DMS 273 (cell line): ENCODE measurements at regions not wholly inside any gene's neighbourhood (a gene's known extent, or its start where the extent isn't known, plus 50 kb on each side); places are given as distances from the start of the nearest gene placed in this dataset.

Experiments
- DNase-seq: peaks from one replicate; lab custom pipeline; 2025; ENCODE audit not compliant: unreplicated experiment; lab: John Stamatoyannopoulos, UW

DNA sequence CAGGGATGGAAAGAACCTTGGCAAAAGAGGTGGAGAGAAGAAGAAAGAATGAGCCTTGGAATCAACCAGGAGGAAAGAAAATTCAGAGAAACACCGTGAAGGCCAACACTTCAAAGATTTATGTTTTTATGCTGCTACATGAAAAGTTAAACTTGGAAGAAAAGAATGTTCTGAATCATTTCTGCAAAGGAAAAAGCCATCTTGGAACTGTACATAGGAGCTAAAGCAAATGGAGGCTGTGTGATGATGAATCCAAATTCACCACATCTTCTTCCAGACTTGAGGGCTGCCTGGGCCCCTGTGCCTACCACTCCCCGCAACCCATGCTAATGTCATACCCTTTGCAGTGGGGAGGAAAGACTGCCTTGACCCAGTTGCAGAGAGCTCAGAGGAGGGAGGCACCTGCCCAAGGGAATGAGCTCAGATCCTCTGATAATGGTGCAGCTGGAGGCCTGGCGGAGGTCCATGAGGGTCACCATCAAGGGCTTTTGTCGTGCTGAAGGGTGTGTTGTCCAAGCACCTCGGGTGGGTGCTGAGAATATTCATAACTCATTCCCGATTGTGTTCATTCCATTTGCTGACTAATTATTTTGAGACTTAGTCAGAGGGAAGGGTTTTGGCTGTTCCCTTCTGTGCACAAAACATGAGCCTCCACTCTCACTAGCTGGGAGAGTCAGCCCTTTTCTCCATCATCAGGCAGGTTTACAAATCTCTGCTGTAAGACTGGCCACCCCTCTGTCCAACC, 245.8 kb upstream of the JAG1 start:
- no peak for DNase-seq

DNA sequence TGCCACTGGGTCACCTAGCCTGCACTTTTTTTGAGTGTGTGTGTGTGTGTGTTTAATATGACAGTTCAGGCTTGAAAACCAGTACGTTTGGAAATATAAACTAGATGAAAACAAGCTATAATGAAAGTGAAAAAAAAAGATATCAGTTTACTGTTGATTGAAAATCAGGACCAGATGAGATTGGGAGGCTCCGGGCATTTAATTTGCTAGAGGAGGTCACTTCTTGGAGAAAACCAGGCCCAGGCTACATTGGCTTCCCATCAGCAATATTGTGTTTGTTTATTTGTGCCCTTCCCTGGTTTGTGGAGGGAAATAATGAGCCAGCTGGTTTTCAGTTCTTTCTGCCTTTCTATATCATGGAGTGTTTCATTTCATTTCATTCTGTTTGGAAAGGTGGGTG, 246.6 kb upstream of the JAG1 start:
- DNase-seq: no peak

DNA sequence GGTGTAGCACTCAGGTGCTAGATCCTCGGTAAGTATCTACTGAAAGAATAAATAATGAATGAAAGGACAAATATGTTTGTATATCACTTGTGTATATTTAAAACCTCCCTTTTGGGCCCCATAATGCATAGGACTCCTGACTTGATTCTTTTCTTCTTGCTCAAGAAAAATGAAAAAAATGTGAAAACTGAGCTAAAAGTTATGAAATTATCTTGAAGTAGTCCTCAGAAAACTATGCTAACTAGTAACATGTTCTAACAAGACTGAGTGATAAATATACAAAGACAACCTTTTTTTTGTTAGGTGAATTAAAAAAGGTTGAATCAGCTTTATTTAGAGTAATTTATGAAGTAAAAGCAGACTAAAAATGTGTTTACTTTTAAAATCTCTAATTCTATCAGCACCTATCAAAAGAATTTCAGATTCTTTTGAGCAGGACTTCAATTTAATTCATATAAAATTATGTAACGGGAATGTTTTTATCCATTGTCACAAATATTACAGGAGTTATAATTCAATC, 247.8 kb upstream of the JAG1 start:
- no peak for DNase-seq

DNA sequence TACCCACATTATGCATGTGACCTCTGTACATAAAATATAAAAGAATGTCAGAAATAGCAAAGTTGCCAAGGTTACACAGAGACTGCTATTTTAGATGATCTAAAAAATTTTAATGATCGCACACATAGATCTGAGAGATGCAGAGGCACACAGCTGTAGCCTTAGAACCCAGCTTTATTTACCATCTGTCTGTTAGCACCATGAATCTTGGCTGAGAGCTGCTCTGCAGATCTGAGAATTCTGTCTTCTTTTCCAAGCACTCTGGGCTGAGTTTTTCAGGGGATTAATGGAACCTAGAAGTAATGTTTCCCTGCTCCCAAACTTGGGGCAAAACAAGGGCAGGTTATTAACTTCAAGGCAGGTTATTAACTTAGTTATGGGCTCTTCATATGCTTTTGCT, 248.7 kb upstream of the JAG1 start:
- no peak for DNase-seq

DNA sequence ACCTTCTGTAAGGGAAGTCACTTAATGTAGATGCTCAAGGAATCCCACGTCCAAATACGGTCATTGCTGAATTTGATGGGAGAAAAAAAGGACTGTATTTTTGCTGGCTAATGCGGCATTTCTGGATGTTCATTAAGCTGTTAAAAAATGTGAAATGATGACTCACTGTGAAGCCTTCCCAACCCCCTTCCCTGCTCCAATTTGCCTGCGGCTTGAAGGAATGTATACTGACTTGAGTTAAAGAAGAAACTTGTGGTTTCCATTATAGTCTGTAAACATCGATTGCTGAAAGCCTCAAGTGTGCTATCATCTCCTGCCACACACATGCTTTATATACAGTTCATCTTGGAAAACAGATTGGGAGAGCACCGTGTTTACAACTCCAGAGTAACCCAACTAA, 249.1 kb upstream of the JAG1 start:
- DNase-seq: no peak

DNA sequence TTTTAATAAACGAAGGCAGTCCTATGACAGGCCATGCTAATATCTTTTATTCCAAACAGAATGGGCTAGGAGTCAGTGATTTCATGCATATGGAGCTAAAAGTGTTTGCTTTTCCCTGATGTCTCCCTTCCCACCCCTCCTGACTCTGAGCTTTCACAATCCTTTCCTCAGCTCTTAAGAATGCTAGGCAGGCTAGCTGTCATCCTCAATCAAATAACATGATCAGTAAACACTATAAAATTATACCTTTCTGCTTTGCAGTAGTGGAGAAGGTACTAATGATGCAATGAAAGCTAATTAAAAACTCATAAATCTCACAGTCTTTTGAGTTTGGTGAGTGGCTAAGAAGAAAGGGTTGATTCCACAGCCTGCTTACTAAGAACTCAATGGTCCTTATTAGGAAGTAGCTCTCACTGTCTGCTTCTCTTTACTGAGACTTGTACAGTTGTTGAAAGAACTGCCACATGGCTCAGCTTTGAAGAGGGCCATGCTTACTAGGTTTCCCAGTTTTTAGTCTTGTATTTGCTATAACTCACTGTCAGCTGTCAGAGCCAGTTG, 250.9 kb upstream of the JAG1 start:
- no peak for DNase-seq

DNA sequence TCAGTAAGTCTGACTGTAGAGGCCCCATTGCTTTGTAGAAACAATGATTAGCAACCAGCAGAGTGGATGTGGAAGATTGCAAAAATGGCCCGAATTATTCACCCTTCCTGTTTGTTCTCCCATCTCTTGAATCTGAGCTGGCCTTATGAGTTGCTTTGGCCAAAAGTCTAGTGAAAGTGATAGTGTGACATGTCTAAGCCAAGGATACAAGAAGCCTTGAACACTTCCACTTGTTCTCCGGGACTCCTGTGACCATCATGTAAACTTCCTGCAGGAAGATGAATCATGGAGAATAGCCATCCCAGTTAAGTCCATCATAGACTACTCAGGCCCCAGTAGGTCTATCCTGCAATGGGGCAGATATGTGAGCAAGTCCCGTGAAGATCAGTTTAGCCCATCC, 252.0 kb upstream of the JAG1 start:
- no peak for DNase-seq

DNA sequence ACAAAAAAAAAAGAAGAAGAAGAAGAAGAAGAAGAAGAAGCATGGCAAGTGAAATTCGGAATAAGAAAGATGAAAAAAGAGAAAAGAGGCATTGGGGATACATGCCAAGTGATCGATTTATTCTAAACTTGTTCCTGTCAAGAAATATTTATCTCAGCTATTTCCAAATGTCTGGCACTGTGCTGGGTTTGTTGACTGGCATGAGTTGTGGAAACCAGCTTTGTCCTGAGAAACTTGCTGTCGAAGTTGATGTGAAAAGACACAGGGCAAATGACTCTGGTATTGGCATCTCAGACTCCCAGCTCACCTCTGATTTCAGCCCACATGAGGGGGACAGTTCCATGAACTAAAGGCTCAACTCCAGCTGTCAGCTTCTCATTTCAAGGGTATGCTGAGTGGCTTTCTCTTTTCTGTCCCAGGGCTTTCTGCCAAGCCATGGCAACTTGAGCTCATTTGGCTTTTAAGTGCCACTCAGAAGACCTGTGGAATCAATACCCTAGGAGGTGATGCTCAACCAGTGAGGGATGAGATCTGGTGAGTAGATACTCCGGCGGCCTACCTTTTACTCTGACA, 253.3 kb upstream of the JAG1 start:
- DNase-seq: no peak

DNA sequence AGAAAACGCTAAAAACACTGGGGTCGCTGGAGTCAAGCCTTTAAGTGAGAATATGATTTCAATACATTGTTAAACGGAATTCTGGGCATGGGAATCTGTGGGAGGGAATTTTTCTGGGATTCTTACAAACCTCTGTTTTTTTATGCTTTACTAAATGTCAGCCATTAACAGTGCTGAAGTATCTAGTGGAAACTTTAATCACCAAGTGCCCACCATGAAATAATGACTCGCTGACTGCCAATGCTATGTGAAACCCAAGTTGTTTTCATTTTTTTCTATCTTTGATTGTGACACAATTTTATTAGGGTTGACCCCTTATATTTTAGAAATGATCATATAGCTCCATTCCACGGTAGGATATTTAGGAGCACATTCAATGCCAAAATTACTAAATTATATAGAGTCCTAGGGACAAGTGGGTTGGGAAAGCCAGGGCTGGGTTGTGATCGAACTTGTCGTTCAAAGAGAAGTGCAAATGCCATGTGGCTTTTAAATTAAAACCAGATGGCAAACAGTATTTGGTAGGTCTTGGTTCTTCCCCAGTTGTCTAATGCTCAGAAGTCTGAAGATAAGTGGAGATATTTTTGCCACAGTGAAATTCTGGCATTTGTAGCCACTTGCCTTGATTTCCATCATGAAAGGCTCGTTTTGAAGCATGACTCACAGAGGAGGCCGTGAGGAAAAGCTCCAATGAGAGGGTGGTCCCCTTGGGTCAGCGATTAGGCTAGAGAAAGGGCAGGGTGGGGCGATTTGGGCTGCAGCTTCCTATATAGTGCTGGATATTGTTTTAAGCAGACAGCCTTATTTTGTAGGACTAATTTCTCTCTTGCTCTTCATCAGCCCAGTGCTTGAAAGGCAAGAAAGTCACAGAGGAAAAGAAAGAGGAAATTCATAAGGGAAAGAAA, 254.4 kb upstream of the JAG1 start:
- DNase-seq: no peak

DNA sequence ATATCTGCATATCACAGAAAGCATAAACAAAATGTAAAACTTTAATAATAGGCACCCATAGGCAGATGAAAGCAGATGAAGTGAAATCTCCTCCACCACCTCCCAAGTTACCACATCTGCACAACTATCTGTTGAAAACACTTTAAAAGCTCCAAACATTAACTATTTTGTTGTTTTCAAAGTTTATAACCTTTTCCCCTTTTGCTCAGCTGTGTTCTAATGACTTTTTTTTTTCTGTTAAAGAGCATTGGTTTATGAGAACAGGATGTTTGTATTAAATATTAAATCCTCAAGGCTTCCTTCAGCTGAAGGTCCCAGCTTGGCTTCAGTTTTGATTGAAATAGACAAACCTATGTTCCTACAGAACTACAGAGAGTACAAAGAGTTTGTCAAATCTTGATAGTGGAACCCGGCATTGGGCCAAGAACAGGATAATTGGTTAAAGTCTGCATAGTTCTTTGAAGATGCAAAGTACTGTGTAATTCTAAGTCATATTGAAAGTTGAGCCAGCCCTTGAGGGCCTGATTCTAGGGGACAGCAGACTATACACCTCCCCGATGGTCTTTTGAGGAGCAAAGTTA, 255.1 kb upstream of the JAG1 start:
- DNase-seq: no peak

DNA sequence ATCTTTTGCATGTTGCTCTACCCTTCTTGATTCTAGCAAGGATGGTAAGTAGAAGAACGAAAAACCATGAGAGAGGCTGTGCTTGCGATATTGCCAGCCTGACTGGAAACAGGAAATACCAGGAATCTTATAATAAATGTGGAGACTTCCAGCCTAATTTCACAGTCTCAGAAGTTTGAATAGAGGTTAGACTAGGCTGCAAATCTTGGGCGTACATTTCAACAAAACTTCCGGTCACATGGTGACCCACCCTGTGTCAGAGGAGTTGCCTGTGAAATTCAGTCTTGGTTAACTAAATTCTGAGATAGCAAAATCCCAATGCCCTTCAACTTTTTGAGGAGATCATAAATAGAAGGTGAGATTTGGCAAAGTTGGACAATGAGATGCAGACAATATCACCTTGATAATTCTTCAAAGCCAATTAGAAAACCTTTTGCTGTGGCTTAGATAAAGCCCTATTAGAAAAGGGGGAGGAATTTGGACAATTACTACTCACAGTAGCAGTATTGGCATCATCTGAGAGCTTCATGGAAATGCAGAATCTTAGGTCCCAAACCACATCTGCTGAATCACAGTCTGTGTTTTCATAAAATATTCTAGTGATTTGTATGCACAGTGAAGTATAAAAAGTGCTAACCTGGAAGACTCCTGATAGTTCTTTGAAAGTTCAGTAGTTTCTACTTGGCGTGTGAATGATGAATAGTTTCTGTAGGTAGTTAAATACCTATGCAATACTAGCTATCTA, 262.0 kb upstream of the JAG1 start:
- no peak for DNase-seq

DNA sequence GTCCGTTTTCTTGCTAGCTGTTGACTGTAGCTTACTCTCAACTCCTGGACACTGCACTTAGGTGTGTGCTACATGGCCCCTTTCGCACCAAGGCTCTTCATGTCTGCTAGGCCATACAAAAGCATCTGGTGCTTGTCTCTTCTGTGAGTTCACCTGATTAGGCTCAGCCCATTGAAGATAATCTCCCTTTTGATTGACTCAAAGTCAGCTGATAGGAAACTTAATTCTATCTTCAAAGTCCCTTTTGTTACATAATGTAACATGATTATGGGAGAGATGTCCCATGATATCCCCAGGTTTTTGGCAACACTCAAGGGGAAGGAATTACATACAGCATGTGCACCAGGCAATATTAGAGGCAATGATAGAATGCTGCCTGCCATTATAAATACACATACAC, 263.0 kb upstream of the JAG1 start:
- DNase-seq: no peak

DNA sequence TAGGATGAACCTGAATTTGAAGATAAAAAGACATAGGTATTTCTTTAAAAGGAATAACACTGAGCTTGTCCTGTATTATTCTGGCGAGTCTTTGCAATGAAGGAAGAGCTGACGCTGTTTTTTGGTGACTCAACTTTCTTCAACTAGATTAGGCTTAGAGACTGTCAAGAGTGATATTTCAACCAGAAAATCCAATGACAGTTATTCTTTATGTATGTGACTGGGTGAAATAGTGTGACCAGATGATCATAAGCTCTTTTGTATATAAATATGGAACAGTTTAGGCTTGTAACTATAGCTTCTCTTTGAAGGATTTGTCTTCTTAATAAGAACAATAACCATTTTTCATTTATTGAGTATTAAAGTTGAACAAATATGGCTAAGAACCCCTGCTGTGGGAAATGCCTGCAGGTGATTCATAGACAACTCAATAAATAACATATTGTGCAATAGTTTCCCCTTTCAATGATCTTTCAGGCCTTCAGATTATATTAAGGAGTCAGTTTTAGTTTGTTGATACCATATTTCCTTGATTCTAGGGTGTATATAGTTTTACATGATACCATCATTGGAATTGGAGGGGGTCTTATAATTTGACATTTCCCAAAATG, 265.6 kb upstream of the JAG1 start:
- no peak for DNase-seq

DNA sequence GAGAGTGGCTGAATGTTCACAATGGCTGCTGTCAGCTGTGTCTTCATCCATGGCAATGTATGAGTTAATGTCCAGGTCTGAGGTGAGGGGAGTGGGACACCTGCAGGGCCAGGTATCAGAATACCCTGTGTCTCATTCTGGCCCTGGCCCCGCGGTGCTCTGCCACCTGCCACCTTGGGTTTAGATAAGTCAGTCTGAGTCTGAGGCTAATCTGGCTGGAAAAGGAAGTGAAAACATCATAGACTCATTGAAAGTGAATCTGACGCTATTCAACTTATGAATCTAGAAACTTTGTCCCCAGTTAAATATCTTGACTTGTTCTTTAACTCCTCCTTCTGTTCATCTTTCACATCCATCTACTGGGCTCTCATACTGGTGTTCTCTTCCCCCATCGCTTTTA, 267.1 kb upstream of the JAG1 start:
- no peak for DNase-seq

DNA sequence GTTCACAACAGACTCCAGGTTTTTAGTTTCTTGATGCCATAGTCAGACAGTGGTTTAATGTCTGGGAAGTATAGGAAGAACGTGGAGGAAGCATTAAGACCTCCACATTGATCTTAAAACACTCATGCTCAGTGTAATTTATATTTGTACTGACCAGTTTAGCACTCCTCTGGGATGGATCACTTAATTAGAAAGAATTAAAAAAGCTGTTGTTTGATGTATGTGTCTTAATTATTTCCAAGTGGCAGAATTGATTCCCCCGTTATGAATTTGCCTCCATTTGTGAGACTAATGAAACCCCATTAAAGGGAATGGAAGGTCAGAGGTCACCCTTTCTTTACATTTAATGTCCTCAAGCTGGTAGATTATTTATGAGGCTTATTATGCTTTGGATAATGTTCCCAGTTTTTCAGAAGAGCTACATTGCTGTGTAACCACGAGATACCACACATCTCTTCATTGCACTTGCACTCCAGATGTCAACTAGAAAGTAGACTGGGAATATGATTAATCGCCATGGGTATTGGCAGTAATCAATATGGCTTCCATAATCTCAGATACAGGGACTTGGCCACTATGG, 270.0 kb upstream of the JAG1 start:
- DNase-seq: no peak

DNA sequence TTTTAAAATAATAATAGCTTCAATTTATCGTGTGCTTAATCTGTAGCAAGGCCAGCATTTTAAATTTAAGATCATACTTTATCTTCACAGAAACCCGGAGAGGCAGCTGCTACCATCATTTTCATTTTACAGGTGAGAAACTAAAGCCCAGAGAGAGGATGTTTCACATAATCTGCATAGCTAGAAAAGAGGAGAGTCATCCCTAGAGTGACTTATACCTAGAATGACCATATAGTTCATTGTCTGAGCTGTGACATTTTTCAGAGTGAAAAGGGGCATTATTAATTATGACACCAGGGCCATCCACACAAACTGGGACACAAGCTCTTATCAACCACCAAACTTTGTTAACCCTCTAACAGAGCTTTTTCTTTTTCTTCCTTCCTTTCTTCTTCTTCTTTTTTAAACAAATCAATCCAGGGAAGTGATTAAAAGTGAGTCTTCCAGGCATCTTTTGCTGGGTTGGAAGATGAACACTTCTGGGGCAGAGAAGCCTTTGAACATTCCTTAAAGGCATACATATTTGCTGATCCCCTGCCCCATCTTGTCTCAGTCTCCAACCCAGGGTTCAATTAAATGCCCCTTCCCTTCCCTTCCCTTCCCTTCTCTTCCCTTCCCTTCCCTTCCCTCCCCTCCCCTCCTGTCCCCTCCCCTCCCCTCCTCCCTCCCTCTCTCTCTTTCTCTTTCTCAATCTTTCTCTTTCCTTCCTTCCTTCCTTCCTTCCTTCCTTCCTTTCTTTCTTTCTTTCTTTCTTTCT, 272.5 kb upstream of the JAG1 start:
- no peak for DNase-seq

DNA sequence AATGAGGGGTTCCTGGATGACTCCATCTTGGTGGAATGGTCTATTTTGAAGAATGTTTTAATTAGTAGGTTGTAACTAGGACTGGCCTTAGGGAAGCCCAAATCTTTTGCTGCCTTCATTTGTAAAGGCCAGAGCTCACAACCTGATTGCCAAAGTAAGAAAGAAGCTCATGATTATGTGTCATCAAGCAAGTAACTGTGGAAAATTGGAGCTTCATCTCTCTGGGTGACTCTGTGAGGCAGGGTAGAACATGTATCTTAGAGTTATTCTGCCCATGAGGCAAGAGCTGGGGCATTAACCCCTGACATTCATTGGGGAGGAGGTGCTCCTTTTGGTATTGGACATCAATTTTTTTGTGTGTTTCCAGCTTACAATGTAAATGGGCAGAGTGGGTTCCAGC, 273.9 kb upstream of the JAG1 start:
- DNase-seq: no peak

DNA sequence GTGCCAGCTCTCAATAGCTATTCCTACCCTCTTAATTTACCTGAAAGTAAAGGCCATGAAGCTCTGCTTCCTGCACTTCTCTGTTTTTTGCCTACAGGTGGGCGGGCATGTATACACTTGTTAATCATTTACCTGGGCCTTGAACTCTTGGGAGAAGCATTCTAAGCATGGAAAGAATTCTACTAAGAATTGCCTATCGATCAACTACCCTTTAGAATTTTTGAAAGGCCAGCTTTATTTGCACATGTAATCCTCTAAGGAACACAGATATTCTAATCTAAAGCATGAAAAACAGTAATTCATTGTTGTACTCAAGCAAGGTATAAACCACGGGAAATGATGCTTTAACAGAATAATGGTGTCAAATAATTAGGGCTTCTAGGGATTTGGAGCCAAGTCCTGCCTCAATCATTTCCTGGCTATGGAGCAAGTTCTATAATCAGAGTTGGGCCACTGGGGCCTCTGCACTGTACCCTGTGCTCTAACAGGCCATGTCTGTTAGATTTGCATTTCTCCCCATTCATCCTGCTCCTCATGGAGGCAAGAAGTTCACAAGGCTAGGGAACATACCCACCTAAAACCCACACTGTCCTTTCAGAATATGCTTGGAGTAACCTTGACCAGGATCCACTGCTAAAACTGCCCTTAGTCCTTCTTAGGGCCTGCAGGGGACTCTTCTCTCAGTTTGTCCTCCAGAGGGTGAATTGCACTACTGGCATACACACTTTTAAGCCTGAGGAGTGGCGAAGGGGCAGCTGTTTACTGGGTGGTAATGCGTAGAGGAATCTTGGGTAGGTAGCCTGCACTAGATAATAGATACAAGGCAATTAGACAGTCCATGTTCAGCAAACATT, 276.4 kb upstream of the JAG1 start:
- no peak for DNase-seq
